Liver (tissue), 3 donors: ENCODE measurements at regions not wholly inside any gene's neighbourhood (a gene's known extent, or its start where the extent isn't known, plus 50 kb on each side); places are given as distances from the start of the nearest gene placed in this dataset.

Source experiments
- ATF3 ChIP-seq: IDR thresholded peaks from 2 replicates; pipeline ENCODE4 v1.6.1; 2016; ENCODE audit warnings: antibody characterized with exemption
- EGR1 ChIP-seq, 2 donors: IDR thresholded peaks; 2 replicates each; pipeline ENCODE4 v1.6.1; 2016 to 2018; ENCODE audit warnings: antibody characterized with exemption in 2 of 2, low read depth in 2 of 2
- FOXA1 ChIP-seq: IDR thresholded peaks from 2 replicates; pipeline ENCODE4 v1.6.1; 2016; ENCODE audit warnings: antibody characterized with exemption
- MAX ChIP-seq: IDR thresholded peaks from 2 replicates; pipeline ENCODE4 v1.6.1; 2016; ENCODE audit warnings: antibody characterized with exemption
- RAD21 ChIP-seq, 2 donors: IDR thresholded peaks; 2 replicates each; pipeline ENCODE4 v1.6.1; 2016; ENCODE audit warnings: antibody characterized with exemption in 2 of 2, mild to moderate bottlenecking in 2 of 2
- TF ChIP-seq, protein P1 (sequence below): fragments of 150-350 bp; IDR thresholded peaks from 2 replicates; pipeline ENCODE4 v1.5.1; 2017; ENCODE audit warnings: improper control_type of control experiment, low read depth, low read length; ENCODE audit not compliant: missing input control
- donor health status: healthy.
- donor health status: healthy.

DNA sequence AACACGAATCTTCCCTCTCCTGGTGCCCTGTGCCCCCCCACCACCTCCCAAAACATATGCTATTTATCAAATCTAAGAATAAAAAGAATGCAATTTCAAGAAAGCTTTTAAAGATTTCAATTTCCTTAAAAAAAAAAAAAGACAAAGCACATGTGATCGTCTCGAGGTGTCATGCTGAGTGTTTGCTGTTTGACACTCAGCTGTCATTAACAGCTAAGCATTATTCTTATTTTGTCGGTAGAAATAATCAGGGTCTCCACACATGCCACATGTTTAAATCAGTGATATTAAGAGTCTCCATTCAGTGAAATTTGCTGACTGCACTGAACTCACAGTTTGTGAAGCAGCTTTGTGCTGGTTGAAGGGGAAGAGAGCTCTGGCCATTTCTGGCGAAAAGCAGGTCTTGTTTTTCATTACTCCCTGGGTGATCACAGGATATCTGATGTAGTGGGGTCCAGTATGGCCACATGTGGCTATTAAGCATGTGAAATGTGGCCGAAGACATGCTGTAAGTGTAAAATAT lies 281.8 kb downstream of the SATB1 start:
- TF ChIP-seq FOXA1 (no peak), EGR1 (IDR thresholded peaks at IDR 0.05; ENCODE audit: low read depth in 2 of 2) (no peak), RAD21 (IDR thresholded peaks at IDR 0.05) (no peak), ATF3 (no peak), MAX (no peak)
- TF ChIP-seq, protein P1, sequence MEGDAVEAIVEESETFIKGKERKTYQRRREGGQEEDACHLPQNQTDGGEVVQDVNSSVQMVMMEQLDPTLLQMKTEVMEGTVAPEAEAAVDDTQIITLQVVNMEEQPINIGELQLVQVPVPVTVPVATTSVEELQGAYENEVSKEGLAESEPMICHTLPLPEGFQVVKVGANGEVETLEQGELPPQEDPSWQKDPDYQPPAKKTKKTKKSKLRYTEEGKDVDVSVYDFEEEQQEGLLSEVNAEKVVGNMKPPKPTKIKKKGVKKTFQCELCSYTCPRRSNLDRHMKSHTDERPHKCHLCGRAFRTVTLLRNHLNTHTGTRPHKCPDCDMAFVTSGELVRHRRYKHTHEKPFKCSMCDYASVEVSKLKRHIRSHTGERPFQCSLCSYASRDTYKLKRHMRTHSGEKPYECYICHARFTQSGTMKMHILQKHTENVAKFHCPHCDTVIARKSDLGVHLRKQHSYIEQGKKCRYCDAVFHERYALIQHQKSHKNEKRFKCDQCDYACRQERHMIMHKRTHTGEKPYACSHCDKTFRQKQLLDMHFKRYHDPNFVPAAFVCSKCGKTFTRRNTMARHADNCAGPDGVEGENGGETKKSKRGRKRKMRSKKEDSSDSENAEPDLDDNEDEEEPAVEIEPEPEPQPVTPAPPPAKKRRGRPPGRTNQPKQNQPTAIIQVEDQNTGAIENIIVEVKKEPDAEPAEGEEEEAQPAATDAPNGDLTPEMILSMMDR: no peak
